HG02870 (cell line): ENCODE measurements at regions not wholly inside any gene's neighbourhood (a gene's known extent, or its start where the extent isn't known, plus 50 kb on each side); places are given as distances from the start of the nearest gene placed in this dataset.

ENCODE experiments used
- ATAC-seq: cut with Tn5 transposase; IDR thresholded peaks from one replicate; pipeline ENCODE4 v1.9.1; 2021; ENCODE audit warnings: mild to moderate bottlenecking, moderate library complexity; ENCODE audit not compliant: unreplicated experiment

GRCh38 chr2:13572466-13572865 lies 855.7 kb downstream of the TRIB2 start:
- ATAC-seq = no peak

- no peak for ATAC-seq
These were observed 858.1 kb downstream of the TRIB2 start for GRCh38 chr2:13574831-13575230.

GRCh38 chr2:13576406-13577036 lies 859.8 kb downstream of the TRIB2 start:
- no peak for ATAC-seq

GRCh38 chr2:13578547-13578946 lies 861.8 kb downstream of the TRIB2 start:
- ATAC-seq = no peak

GRCh38 chr2:13581471-13581870 lies 864.7 kb downstream of the TRIB2 start:
- no peak for ATAC-seq

GRCh38 chr2:13583609-13584008 lies 866.9 kb downstream of the TRIB2 start:
- ATAC-seq = no peak

GRCh38 chr2:13584020-13584419 lies 867.3 kb downstream of the TRIB2 start:
- no peak for ATAC-seq

GRCh38 chr2:13585732-13586131 lies 869.0 kb downstream of the TRIB2 start:
- ATAC-seq = no peak

GRCh38 chr2:13596233-13596632 lies 879.5 kb downstream of the TRIB2 start:
- ATAC-seq = no peak

- ATAC-seq = no peak
These were observed 880.4 kb downstream of the TRIB2 start for GRCh38 chr2:13597176-13597575.

- ATAC-seq = no peak
These were observed 884.8 kb downstream of the TRIB2 start for GRCh38 chr2:13601506-13601905.

- no peak for ATAC-seq
These were observed 888.4 kb downstream of the TRIB2 start for GRCh38 chr2:13604951-13605661.

- ATAC-seq = no peak
These were observed 890.4 kb downstream of the TRIB2 start for GRCh38 chr2:13607139-13607538.

GRCh38 chr2:13611939-13612338 lies 895.2 kb downstream of the TRIB2 start:
- no peak for ATAC-seq

- no peak for ATAC-seq
These were observed 899.3 kb downstream of the TRIB2 start for GRCh38 chr2:13616059-13616458.

GRCh38 chr2:13616616-13617015 lies 899.9 kb downstream of the TRIB2 start:
- ATAC-seq = no peak

- no peak for ATAC-seq
These were observed 911.4 kb downstream of the TRIB2 start for GRCh38 chr2:13628122-13628521.

GRCh38 chr2:13638181-13638580 lies 921.4 kb downstream of the TRIB2 start:
- ATAC-seq = no peak

GRCh38 chr2:13649918-13650317 lies 933.2 kb downstream of the TRIB2 start:
- ATAC-seq = no peak

- no peak for ATAC-seq
These were observed 933.9 kb downstream of the TRIB2 start for GRCh38 chr2:13650586-13651180.

GRCh38 chr2:13651684-13652131 lies 935.0 kb downstream of the TRIB2 start:
- ATAC-seq = no peak
